Smooth muscle cell of the brain vasculature (primary cell): ENCODE measurements at regions not wholly inside any gene's neighbourhood (a gene's known extent, or its start where the extent isn't known, plus 50 kb on each side); places are given as distances from the start of the nearest gene placed in this dataset.
"Not testable (repeated sequence)": the region's sequence is repeated elsewhere in the genome, so short reads cannot be mapped to it uniquely, and the experiment has no call there.

Source experiments
- DNase-seq: peaks from one replicate; pipeline ENCODE4 v3.0.0-alpha.2; 2012; ENCODE audit warnings: low read depth, low spot score

- no peak for DNase-seq
Observed at GRCh38 chr7:46755120-46756034, 826.5 kb downstream of the TNS3 start.

- peak; percentile 71 for DNase-seq
Observed at GRCh38 chr7:46754140-46754720, 827.7 kb downstream of the TNS3 start.

GRCh38 chr7:46753662-46754061, 828.2 kb downstream of the TNS3 start:
- DNase-seq, result no peak

- no peak for DNase-seq
Observed at GRCh38 chr7:46752881-46753366, 829.0 kb downstream of the TNS3 start.

- not testable (repeated sequence) for DNase-seq
Observed at GRCh38 chr7:46751927-46752723, 829.8 kb downstream of the TNS3 start.

- DNase-seq, result no peak
Observed at GRCh38 chr7:46751471-46751870, 830.4 kb upstream of the IGFBP3 start.

- no peak for DNase-seq
Observed at GRCh38 chr7:46750321-46750865, 829.3 kb upstream of the IGFBP3 start.

GRCh38 chr7:46747869-46748576, 827.0 kb upstream of the IGFBP3 start:
- no peak for DNase-seq

GRCh38 chr7:46746695-46747687, 825.9 kb upstream of the IGFBP3 start:
- no peak for DNase-seq

- DNase-seq, result no peak
Observed at GRCh38 chr7:46745707-46746090, 824.6 kb upstream of the IGFBP3 start.

GRCh38 chr7:46744957-46745706, 824.1 kb upstream of the IGFBP3 start:
- no peak for DNase-seq

- no peak for DNase-seq
Observed at GRCh38 chr7:46742601-46743000, 821.5 kb upstream of the IGFBP3 start.

- no peak for DNase-seq
Observed at GRCh38 chr7:46741938-46742540, 821.0 kb upstream of the IGFBP3 start.

GRCh38 chr7:46741181-46741580, 820.1 kb upstream of the IGFBP3 start:
- no peak for DNase-seq

- no peak for DNase-seq
Observed at GRCh38 chr7:46739518-46740234, 818.6 kb upstream of the IGFBP3 start.

GRCh38 chr7:46738796-46739195, 817.7 kb upstream of the IGFBP3 start:
- DNase-seq, result no peak

GRCh38 chr7:46738165-46738564, 817.1 kb upstream of the IGFBP3 start:
- no peak for DNase-seq

GRCh38 chr7:46725838-46726237, 804.8 kb upstream of the IGFBP3 start:
- no peak for DNase-seq
